ENCODE measurements at regions not wholly inside any gene's neighbourhood (a gene's known extent, or its start where the extent isn't known, plus 50 kb on each side); places are given as distances from the start of the nearest gene placed in this dataset.

GRCh38 chr1:47672622-47673021 is 234.8 kb downstream of the FOXD2 start:
- DNase-seq (ENCODE audit: low spot score): no peak
- Mint-ChIP-seq H3K9me3 (ENCODE audit: unreplicated experiment) (no peaks in the 10 kb centered on the region), H3K4me1 (ENCODE audit: unreplicated experiment) (no peaks in the 10 kb centered on the region), H3K4me3 (ENCODE audit: unreplicated experiment) (no peak overlapping the region), H3K27me3 (ENCODE audit: unreplicated experiment) (no peaks in the 10 kb centered on the region), H3K27ac (ENCODE audit: unreplicated experiment) (no peak overlapping the region), H3K36me3 (ENCODE audit: low read depth, unreplicated experiment) (no peaks in the 10 kb centered on the region)
- no peak for TF ChIP-seq CTCF (IDR thresholded peaks at IDR 0.05; ENCODE audit: unreplicated experiment)

- DNase-seq (ENCODE audit: low spot score): no peak
- no peak for TF ChIP-seq CTCF (IDR thresholded peaks at IDR 0.05; ENCODE audit: unreplicated experiment)
These were observed 236.3 kb downstream of the FOXD2 start for GRCh38 chr1:47674189-47674588.

GRCh38 chr1:47675047-47675675 is 237.3 kb downstream of the FOXD2 start:
- DNase-seq (ENCODE audit: low spot score): no peak
- no peaks in the 10 kb centered on the region for H3K9me3 Mint-ChIP-seq (ENCODE audit: unreplicated experiment)
- no peaks in the 10 kb centered on the region for H3K4me1 Mint-ChIP-seq (ENCODE audit: unreplicated experiment)
- TF ChIP-seq CTCF (IDR thresholded peaks at IDR 0.05; ENCODE audit: unreplicated experiment): no peak
- no peaks in the 10 kb centered on the region for H3K36me3 Mint-ChIP-seq (ENCODE audit: low read depth, unreplicated experiment)
- no peak overlapping the region for H3K4me3 Mint-ChIP-seq (ENCODE audit: unreplicated experiment)
- peaks cover 5% of the 10 kb centered on the region for H3K27me3 Mint-ChIP-seq (ENCODE audit: unreplicated experiment)
- no peak overlapping the region for H3K27ac Mint-ChIP-seq (ENCODE audit: unreplicated experiment)

More at GRCh38 chr1:47674189-47674588, 236.3 kb downstream of the FOXD2 start:
- Mint-ChIP-seq H3K27me3 (ENCODE audit: unreplicated experiment) (peaks cover 1% of the 10 kb centered on the region), H3K36me3 (ENCODE audit: low read depth, unreplicated experiment) (no peaks in the 10 kb centered on the region), H3K4me3 (ENCODE audit: unreplicated experiment) (no peak overlapping the region), H3K9me3 (ENCODE audit: unreplicated experiment) (no peaks in the 10 kb centered on the region), H3K27ac (ENCODE audit: unreplicated experiment) (no peak overlapping the region), H3K4me1 (ENCODE audit: unreplicated experiment) (no peaks in the 10 kb centered on the region)

GRCh38 chr1:47675721-47676120 is 237.9 kb downstream of the FOXD2 start:
- no peak for DNase-seq (ENCODE audit: low spot score)
- Mint-ChIP-seq H3K4me1 (ENCODE audit: unreplicated experiment) (no peaks in the 10 kb centered on the region), H3K27ac (ENCODE audit: unreplicated experiment) (no peak overlapping the region), H3K27me3 (ENCODE audit: unreplicated experiment) (peaks cover 9% of the 10 kb centered on the region), H3K36me3 (ENCODE audit: low read depth, unreplicated experiment) (no peaks in the 10 kb centered on the region), H3K9me3 (ENCODE audit: unreplicated experiment) (no peaks in the 10 kb centered on the region), H3K4me3 (ENCODE audit: unreplicated experiment) (no peak overlapping the region)
- TF ChIP-seq CTCF (IDR thresholded peaks at IDR 0.05; ENCODE audit: unreplicated experiment): no peak

GRCh38 chr1:47676311-47677054 is 238.6 kb downstream of the FOXD2 start:
- Mint-ChIP-seq H3K4me1 (ENCODE audit: unreplicated experiment) (no peaks in the 10 kb centered on the region), H3K36me3 (ENCODE audit: low read depth, unreplicated experiment) (no peaks in the 10 kb centered on the region), H3K27ac (ENCODE audit: unreplicated experiment) (no peak overlapping the region), H3K9me3 (ENCODE audit: unreplicated experiment) (no peaks in the 10 kb centered on the region), H3K27me3 (ENCODE audit: unreplicated experiment) (peaks cover 12% of the 10 kb centered on the region), H3K4me3 (ENCODE audit: unreplicated experiment) (no peak overlapping the region)
- no peak for TF ChIP-seq CTCF (IDR thresholded peaks at IDR 0.05; ENCODE audit: unreplicated experiment)
- DNase-seq (ENCODE audit: low spot score): no peak
